K562 (cell line): ENCODE measurements at regions not wholly inside any gene's neighbourhood (a gene's known extent, or its start where the extent isn't known, plus 50 kb on each side); places are given as distances from the start of the nearest gene placed in this dataset.

Experiments
- ATAC-seq: fragments of 200-7000 bp; cut with Tn5 transposase; 3 replicates; pipeline ENCODE4 v1.9.1; 2020; ENCODE audit warnings: moderate library complexity
- BruUV-seq: library from RNA; stranded (reverse); fragments of 400-500 nt; replicated peaks from 2 replicates; lab custom pipeline; 2021; lab: Mats Ljungman, UMichigan
- CTCF ChIA-PET: fragments of 300-600 bp; formaldehyde crosslinking; extraction: SDS; loops from one replicate; lab custom pipeline; 2021; ENCODE audit warnings: low intra/inter-chr PET ratio; lab: Yijun Ruan, JAX
- POLR2A ChIA-PET: fragments of 300-600, 350-650 bp; sonication (Branson Sonifier 250); formaldehyde crosslinking; extraction: SDS; loops from one replicate; lab custom pipeline; 2021; ENCODE audit warnings: antibody characterized with exemption, inconsistent platforms; lab: Yijun Ruan, JAX
- DNase-seq, 4 experiments: peaks; one replicate each; pipeline versions ENCODE4 v3.0.0 to v3.0.0-alpha.2; 2011 to 2018; ENCODE audit warnings: low spot score in 3 of 4, mixed read lengths in 3 of 4; ENCODE audit errors: extremely low read depth in 1 of 4
- FAIRE-seq: peaks from 2 replicates; lab custom pipeline; 2011; peaks lifted over from hg19 to GRCh38; lab: Jason Lieb, UNC
- H2AFZ ChIP-seq: 2 replicates; pipeline ENCODE4 v1.6.0; 2011; ENCODE audit warnings: low read depth, low read length, control low read depth, inconsistent platforms
- H3K27ac ChIP-seq: fragments of 200-600 bp; 3 replicates; pipeline ENCODE4 v1.8.0; 2011; ENCODE audit warnings: low read depth, mild to moderate bottlenecking, control low read depth, inconsistent platforms, low read length, moderate library complexity, mixed read lengths; ENCODE audit errors: extremely low read depth
- H3K27me3 ChIP-seq, 2 experiments: fragments of 300-600 bp in 1 of 2; 2 replicates in 1 of 2; 3 replicates in 1 of 2; pipeline versions ENCODE4 v1.6.0 to v1.8.0; 2011; ENCODE audit warnings: inconsistent platforms in 2 of 2, low read length in 2 of 2, mild to moderate bottlenecking in 1 of 2, mixed read lengths in 1 of 2, moderate library complexity in 1 of 2; ENCODE audit not compliant: control insufficient read depth in 2 of 2, insufficient read depth in 2 of 2
- H3K36me3 ChIP-seq: fragments of 300-600 bp; 3 replicates; pipeline ENCODE4 v1.8.0; 2011; ENCODE audit warnings: mild to moderate bottlenecking, low read length, inconsistent platforms; ENCODE audit not compliant: control insufficient read depth, insufficient read depth
- H3K4me1 ChIP-seq, 2 experiments: fragments of 200-600 bp in 1 of 2; replicated peaks in 1 of 2; 2 replicates in 1 of 2; 3 replicates in 1 of 2; pipeline versions ENCODE4 v1.5.1 to v1.8.0; 2011; ENCODE audit warnings: inconsistent platforms in 2 of 2, low read length in 2 of 2, mild to moderate bottlenecking in 1 of 2, mixed read lengths in 1 of 2, moderate library complexity in 1 of 2; ENCODE audit not compliant: control insufficient read depth in 2 of 2, insufficient read depth in 2 of 2
- H3K4me2 ChIP-seq: 2 replicates; pipeline ENCODE4 v1.6.1; 2011; ENCODE audit warnings: low read length, control low read depth, inconsistent platforms, mixed read lengths; ENCODE audit not compliant: insufficient read depth
- H3K4me3 ChIP-seq: fragments of 200-600 bp; sonication (generic), shearing (Covaris generic); 2 replicates; pipeline ENCODE4 v1.5.1; 2016; ENCODE audit warnings: control low read depth, inconsistent platforms
- H3K79me2 ChIP-seq: fragments of 200-600 bp; 3 replicates; pipeline ENCODE4 v1.8.0; 2011; ENCODE audit warnings: low read length, inconsistent platforms; ENCODE audit not compliant: control insufficient read depth, insufficient read depth
- H3K9ac ChIP-seq, 2 experiments: 2 replicates each; pipeline versions ENCODE4 v1.6.0 to v1.6.1; 2011; ENCODE audit warnings: low read depth in 2 of 2, low read length in 2 of 2, control low read depth in 1 of 2, inconsistent platforms in 1 of 2, mild to moderate bottlenecking in 1 of 2, mixed read lengths in 1 of 2; ENCODE audit not compliant: insufficient read depth in 1 of 2
- H3K9me1 ChIP-seq: one replicate; pipeline ENCODE4 v1.6.0; 2011; ENCODE audit warnings: inconsistent platforms, mild to moderate bottlenecking, low read length, moderate library complexity; ENCODE audit not compliant: control insufficient read depth, insufficient read depth
- H3K9me3 ChIP-seq: replicated peaks from 2 replicates; pipeline ENCODE4 v1.5.1; 2011; ENCODE audit warnings: low read depth, low read length, inconsistent platforms; ENCODE audit not compliant: control insufficient read depth, insufficient read depth
- H4K20me1 ChIP-seq: replicated peaks from 2 replicates; pipeline ENCODE4 v1.6.1; 2011; ENCODE audit warnings: low read length, inconsistent platforms, mixed read lengths; ENCODE audit not compliant: control insufficient read depth, insufficient read depth
- ARID2 ChIP-seq: fragments of 450-650 bp; IDR thresholded peaks from 2 replicates; pipeline ENCODE4 v1.6.1; 2017; ENCODE audit warnings: antibody characterized with exemption, mild to moderate bottlenecking
- CHAMP1 ChIP-seq: fragments of 450-650 bp; IDR thresholded peaks from 2 replicates; pipeline ENCODE4 v1.6.1; 2016; ENCODE audit warnings: mild to moderate bottlenecking
- JUNB ChIP-seq: fragments of 450-650 bp; formaldehyde crosslinking; conservative IDR thresholded peaks from 2 replicates; pipeline ENCODE4 v1.4.0; 2020; ENCODE audit warnings: mild to moderate bottlenecking
- KDM4B ChIP-seq, 2 experiments: fragments of 450-650 bp in 1 of 2; sonication (generic) in 1 of 2; IDR thresholded peaks; 2 replicates each; pipeline ENCODE4 v1.6.1; 2016 to 2017; ENCODE audit warnings: borderline replicate concordance in 2 of 2, antibody characterized with exemption in 1 of 2, low read depth in 1 of 2, mild to moderate bottlenecking in 1 of 2
- NKRF ChIP-seq: fragments of 450-650 bp; IDR thresholded peaks from 2 replicates; pipeline ENCODE4 v1.6.1; 2016; ENCODE audit warnings: borderline replicate concordance
- PHF8 ChIP-seq: fragments of 200-600 bp; sonication (generic); IDR thresholded peaks from 2 replicates; pipeline ENCODE4 v1.6.1; 2012; ENCODE audit warnings: mixed run types, mild to moderate bottlenecking, inconsistent platforms, low read length, moderate library complexity, borderline replicate concordance
- SRSF1 ChIP-seq: fragments of 200-400 bp; formaldehyde crosslinking; IDR thresholded peaks from 2 replicates; pipeline ENCODE4 v1.6.1; 2017; ENCODE audit warnings: mild to moderate bottlenecking, low read depth, low read length, moderate library complexity
- STAT5B ChIP-seq: fragments of 250-450 bp; sonication (Bioruptor Pico); IDR thresholded peaks from 2 replicates; pipeline ENCODE4 v1.8.0; 2021; ENCODE audit warnings: mild to moderate bottlenecking, inconsistent platforms
- ZBTB9 ChIP-seq: fragments of 450-650 bp; formaldehyde crosslinking; IDR thresholded peaks from 2 replicates; pipeline ENCODE4 v1.4.0; 2020; ENCODE audit warnings: mild to moderate bottlenecking, moderate library complexity
- ZMIZ1 ChIP-seq, 2 experiments: fragments of 150-350 bp in 1 of 2; IDR thresholded peaks; 2 replicates each; pipeline ENCODE4 v1.6.1; 2012 to 2016; ENCODE audit warnings: low read depth in 2 of 2, low read length in 2 of 2, mild to moderate bottlenecking in 1 of 2, moderate library complexity in 1 of 2
- ZNF449 ChIP-seq: fragments of 250-450 bp; sonication (Bioruptor Pico); IDR thresholded peaks from 2 replicates; pipeline ENCODE4 v1.8.0; 2022; ENCODE audit warnings: moderate library complexity, mild to moderate bottlenecking, inconsistent platforms
- ZSCAN29 ChIP-seq: fragments of 450-650 bp; IDR thresholded peaks from 2 replicates; pipeline ENCODE4 v1.6.1; 2017
- WGBS: fragments of 100-300 bp; shearing (Covaris generic); methylation state at CpG from one replicate; pipeline ENCODE4 v1.1.6; 2016; ENCODE audit warnings: low coverage, mixed read lengths; ENCODE audit not compliant: insufficient coverage; ENCODE audit errors: missing lambda C conversion rate; 5-methylcytosine and 5-hydroxymethylcytosine counted together
- in situ Hi-C: fragments of 300-500 bp; cut with MboI; formaldehyde crosslinking; loops from 4 replicates; pipeline ENCODE4 v1.15.0; 2018; ENCODE audit warnings: inconsistent platforms, mixed read lengths
- intact Hi-C: fragments of 100-400 bp; cut with micrococcal nuclease; formaldehyde crosslinking; loops from 2 replicates; pipeline ENCODE4 v1.14.2; 2022

- no peak for FAIRE-seq
- H3K9me3 ChIP-seq, result no peaks in the 10 kb centered on the region
- ChIA-PET POLR2A (no interaction called here), CTCF (no interaction called here)
- H3K36me3 ChIP-seq, result no peaks in the 10 kb centered on the region
- H3K4me1 ChIP-seq, result no peaks in the 10 kb centered on the region; a peak in 2 of 5 replicates
- peaks cover 3% of the 10 kb centered on the region; the same call in 1 of the 2 replicates for H4K20me1 ChIP-seq
- no TSS peak for BruUV-seq
- no peaks in the 10 kb centered on the region for H3K79me2 ChIP-seq
- no peak for ATAC-seq
- H3K27ac ChIP-seq, result no peak overlapping the region
- 1% methylated on average over 6 of the region's 8 CpGs for WGBS
- H3K27me3 ChIP-seq, result peaks cover 16 to 68% of the 10 kb centered on the region in 2 experiments
- no peak overlapping the region for H2AFZ ChIP-seq
- no peak for DNase-seq
- H3K4me2 ChIP-seq, result no peak overlapping the region
- H3K9me1 ChIP-seq, result peaks cover 2% of the 10 kb centered on the region
- no peak overlapping the region for H3K9ac ChIP-seq
- intact Hi-C loops, result no loop called here
- no peak overlapping the region for H3K4me3 ChIP-seq
- in situ Hi-C loops, result no loop called here
- TF ChIP-seq PHF8, result no peak
- TF ChIP-seq NKRF, result no peak
- TF ChIP-seq ARID2, result no peak
- TF ChIP-seq JUNB (CRISPR knock-in tag), result no peak
- no peak for TF ChIP-seq CHAMP1
- no peak for TF ChIP-seq STAT5B
- no peak for TF ChIP-seq ZSCAN29
- no peak for TF ChIP-seq SRSF1
- no peak for TF ChIP-seq KDM4B (IDR thresholded peaks at IDR 0.05; ENCODE audit: borderline replicate concordance in 2 of 2, low read depth in 1 of 2)
- no peak for TF ChIP-seq ZMIZ1 (IDR thresholded peaks at IDR 0.05; ENCODE audit: low read depth in 2 of 2, low read length in 2 of 2)
- no peak for TF ChIP-seq ZNF449 (CRISPR knock-in tag)
- TF ChIP-seq ZBTB9 (CRISPR knock-in tag), result no peak
These were observed 151.1 kb downstream of the IRF8 start for GRCh38 chr16:86050111-86050510.
